GM13977 (cell line): ENCODE measurements at regions not wholly inside any gene's neighbourhood (a gene's known extent, or its start where the extent isn't known, plus 50 kb on each side); places are given as distances from the start of the nearest gene placed in this dataset.

Source experiments
- DNase-seq: peaks from one replicate; pipeline ENCODE4 v3.0.0; 2012; ENCODE audit warnings: low spot score
- in situ Hi-C: fragments of 300-500 bp; cut with MboI; formaldehyde crosslinking; loops from one replicate; pipeline ENCODE4 v1.12.0; 2022; ENCODE audit warnings: low sequenced_read_pairs, low pct_unique_long_range_greater_than_20kb, mixed read lengths, inconsistent platforms; ENCODE audit not compliant: unreplicated experiment
- TF ChIP-seq, protein P1 (sequence below): IDR thresholded peaks from 2 replicates; pipeline ENCODE4 v1.5.1; 2012; ENCODE audit warnings: mild to moderate bottlenecking, control low read depth; ENCODE audit not compliant: insufficient read depth; ENCODE audit errors: extremely low read depth, missing control alignments

DNA sequence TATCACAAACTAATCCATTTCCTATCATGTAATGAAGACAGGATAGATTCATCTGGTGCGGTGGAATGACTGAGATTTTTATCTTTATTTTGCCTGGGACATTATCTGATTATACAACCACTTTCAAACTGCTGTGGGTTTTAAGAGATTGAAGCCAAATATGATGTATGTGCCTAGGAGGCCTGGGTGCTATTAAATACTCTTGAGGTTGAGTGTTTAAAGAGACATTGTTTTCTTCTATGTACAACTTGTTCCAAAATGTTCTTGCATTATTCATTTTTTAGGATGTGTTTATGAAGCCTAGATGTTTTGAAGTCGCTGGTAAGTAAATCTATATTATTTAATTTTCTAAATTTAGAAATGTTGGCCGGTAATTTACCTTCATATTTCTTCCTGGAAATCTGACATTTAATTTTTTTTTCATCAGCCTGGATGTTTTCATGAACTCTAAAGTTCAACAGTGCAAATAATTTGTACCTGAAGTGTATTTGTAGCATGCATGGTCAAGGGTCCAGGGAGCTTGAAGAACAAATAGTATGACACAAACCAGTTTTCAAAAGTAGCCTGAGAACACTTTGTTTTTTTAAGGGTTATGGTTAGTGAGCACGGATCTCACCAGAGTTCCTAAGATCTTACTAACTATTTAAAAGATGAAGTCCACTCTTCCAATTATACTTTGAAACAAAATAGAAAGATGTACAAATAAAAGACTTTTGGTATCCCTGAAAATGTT lies 72.8 kb upstream of the ATP8A1 start:
- in situ Hi-C loops, result no loop called here
- TF ChIP-seq, protein P1, sequence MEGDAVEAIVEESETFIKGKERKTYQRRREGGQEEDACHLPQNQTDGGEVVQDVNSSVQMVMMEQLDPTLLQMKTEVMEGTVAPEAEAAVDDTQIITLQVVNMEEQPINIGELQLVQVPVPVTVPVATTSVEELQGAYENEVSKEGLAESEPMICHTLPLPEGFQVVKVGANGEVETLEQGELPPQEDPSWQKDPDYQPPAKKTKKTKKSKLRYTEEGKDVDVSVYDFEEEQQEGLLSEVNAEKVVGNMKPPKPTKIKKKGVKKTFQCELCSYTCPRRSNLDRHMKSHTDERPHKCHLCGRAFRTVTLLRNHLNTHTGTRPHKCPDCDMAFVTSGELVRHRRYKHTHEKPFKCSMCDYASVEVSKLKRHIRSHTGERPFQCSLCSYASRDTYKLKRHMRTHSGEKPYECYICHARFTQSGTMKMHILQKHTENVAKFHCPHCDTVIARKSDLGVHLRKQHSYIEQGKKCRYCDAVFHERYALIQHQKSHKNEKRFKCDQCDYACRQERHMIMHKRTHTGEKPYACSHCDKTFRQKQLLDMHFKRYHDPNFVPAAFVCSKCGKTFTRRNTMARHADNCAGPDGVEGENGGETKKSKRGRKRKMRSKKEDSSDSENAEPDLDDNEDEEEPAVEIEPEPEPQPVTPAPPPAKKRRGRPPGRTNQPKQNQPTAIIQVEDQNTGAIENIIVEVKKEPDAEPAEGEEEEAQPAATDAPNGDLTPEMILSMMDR, result no peak
- no peak for DNase-seq

DNA sequence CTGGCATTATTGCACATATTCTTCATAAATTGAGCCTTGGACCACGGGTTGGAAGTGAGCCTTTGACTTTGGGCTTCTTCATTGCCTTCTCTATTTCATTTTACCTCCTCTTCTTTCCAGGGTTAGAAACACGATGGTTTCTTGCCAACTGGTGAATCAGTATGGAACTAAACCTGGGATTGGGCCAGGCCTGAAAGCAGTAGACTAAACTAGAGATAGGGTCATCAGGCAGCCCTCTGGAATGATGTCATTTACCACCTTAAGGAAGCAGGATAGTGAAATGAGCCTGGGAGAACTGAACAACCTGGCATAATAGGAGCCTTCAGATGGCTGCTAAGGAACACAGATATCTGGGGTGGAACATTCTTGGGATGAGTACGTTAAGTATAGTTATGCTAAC lies 67.5 kb upstream of the ATP8A1 start:
- no peak for DNase-seq
- in situ Hi-C loops, result no loop called here
- TF ChIP-seq, protein P1, result no peak

DNA sequence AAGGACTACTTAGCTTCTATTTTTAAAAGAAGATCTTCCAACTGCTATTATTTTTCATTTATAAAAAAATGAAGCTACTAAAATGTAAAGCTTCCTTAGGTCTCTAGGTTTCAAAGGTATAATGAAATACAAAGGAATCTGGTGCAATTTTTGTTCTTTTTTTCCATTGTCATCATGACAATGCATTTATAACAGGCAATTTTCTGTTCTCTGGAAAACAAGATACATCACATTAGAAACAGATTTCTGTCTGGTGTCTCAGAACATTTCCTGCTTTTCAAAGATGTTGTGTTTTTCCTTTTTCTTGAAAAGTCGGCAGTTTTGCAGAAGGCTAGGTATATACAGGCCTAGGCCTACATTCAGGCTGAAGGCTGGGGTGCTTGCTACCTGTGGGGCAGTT lies 63.6 kb upstream of the ATP8A1 start:
- DNase-seq, result no peak
- TF ChIP-seq, protein P1, result no peak
- in situ Hi-C loops, result no loop called here

DNA sequence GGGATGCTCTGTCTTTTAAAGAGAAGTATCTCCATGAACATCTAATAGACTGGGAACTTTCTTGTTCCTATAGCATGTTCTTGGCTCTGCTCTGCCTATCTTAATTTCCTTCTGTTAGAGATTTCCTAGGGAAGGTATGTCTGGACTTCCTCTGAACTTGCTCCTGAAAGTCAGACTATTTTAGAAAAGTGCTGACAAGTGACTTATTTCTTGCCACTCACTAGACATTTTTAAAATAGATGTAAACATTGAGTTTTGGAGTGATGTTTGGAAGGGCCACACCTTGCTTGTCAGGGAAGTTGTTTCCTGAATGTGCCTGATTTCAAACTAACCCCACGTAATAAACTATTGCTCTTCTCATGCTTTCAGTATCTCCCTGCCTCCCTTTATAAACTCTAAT lies 62.4 kb upstream of the ATP8A1 start:
- no peak for DNase-seq
- TF ChIP-seq, protein P1, result no peak
- in situ Hi-C loops, result no loop called here

DNA sequence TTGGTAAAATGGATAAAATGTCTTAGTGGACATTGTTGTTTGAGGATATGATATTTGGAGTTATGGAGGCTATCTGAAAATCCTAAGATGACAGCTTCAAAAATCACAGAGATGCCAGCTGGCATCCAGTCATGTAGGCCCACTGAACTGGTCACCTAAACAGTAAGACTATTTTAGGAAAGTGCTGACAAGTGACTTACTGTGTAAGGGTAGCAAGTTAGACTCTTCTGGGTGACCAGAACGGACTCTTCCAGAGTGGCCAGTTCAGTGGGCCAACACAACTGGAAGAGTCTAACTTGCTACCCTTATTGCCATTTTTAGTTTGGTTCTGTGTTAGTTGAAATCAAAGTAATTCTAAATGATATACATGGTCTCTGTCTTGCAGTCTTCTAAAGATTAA lies 61.4 kb upstream of the ATP8A1 start:
- TF ChIP-seq, protein P1, result no peak
- no peak for DNase-seq
- in situ Hi-C loops, result no loop called here

DNA sequence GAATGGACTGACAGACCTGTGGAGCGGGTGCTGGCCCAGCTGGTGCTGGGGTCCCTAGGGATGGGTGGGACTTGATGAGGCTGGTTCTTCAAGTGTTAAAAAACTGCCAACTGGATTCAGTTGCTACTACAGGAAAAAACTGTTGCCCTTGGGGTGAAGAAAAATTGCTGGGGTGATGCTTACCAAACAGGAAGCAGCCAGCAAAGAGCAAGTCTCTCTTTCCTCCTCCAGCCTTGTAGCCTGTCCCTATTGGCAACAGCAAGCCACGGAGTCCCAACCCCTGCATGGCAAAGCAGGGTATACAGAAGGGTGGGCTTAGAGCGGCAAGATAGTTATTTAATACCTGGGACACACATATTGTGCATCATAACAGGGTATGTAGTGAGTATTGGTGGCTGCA lies 60.1 kb upstream of the ATP8A1 start:
- TF ChIP-seq, protein P1, result no peak
- DNase-seq, result no peak
- in situ Hi-C loops, result no loop called here
